ENCODE measurements at regions not wholly inside any gene's neighbourhood (a gene's known extent, or its start where the extent isn't known, plus 50 kb on each side); places are given as distances from the start of the nearest gene placed in this dataset.

- H2AFZ ChIP-seq (ENCODE audit: low read depth): no peak overlapping the region
Measured at GRCh38 chr20:12311094-12311865, 393.6 kb downstream of the BTBD3 start.

GRCh38 chr20:12315652-12316051 is 398.0 kb downstream of the BTBD3 start:
- Histone ChIP-seq H3K4me3 (IDR thresholded peaks at IDR 0.05; ENCODE audit: insufficient read depth, low read depth, low read length) (no peak overlapping the region), H3K79me2 (ENCODE audit: insufficient read depth, low read depth) (no peaks in the 10 kb centered on the region), H4K20me1 (ENCODE audit: insufficient read depth) (no peaks in the 10 kb centered on the region), H3K4me2 (no peak overlapping the region), H3K4me1 (ENCODE audit: low read depth, poor library complexity, severe bottlenecking) (peaks cover 30% of the 10 kb centered on the region), H3K9ac (no peak overlapping the region), H3K27ac (no peak overlapping the region), H3K36me3 (ENCODE audit: insufficient read depth) (no peaks in the 10 kb centered on the region), H3K27me3 (ENCODE audit: insufficient read depth, low read depth) (no peaks in the 10 kb centered on the region), H2AFZ (ENCODE audit: low read depth) (no peak overlapping the region)
- TF ChIP-seq CTCF (conservative IDR thresholded peaks at IDR 0.05; ENCODE audit: low read depth, low read length): no peak

More at GRCh38 chr20:12311094-12311865, 393.6 kb downstream of the BTBD3 start:
- Histone ChIP-seq H3K4me3 (IDR thresholded peaks at IDR 0.05; ENCODE audit: insufficient read depth, low read depth, low read length) (no peak overlapping the region), H3K79me2 (ENCODE audit: insufficient read depth, low read depth) (no peaks in the 10 kb centered on the region), H4K20me1 (ENCODE audit: insufficient read depth) (no peaks in the 10 kb centered on the region), H3K36me3 (ENCODE audit: insufficient read depth) (no peaks in the 10 kb centered on the region), H3K27ac (no peak overlapping the region), H3K4me1 (ENCODE audit: low read depth, poor library complexity, severe bottlenecking) (no peaks in the 10 kb centered on the region), H3K4me2 (no peak overlapping the region), H3K9ac (no peak overlapping the region), H3K27me3 (ENCODE audit: insufficient read depth, low read depth) (no peaks in the 10 kb centered on the region)
- TF ChIP-seq CTCF (conservative IDR thresholded peaks at IDR 0.05; ENCODE audit: low read depth, low read length): no peak

- H3K27me3 ChIP-seq (ENCODE audit: insufficient read depth, low read depth): no peaks in the 10 kb centered on the region
- H3K9ac ChIP-seq: no peak overlapping the region
- no peaks in the 10 kb centered on the region for H4K20me1 ChIP-seq (ENCODE audit: insufficient read depth)
- no peaks in the 10 kb centered on the region for H3K36me3 ChIP-seq (ENCODE audit: insufficient read depth)
- no peak overlapping the region for H3K27ac ChIP-seq
- no peak overlapping the region for H2AFZ ChIP-seq (ENCODE audit: low read depth)
- no peaks in the 10 kb centered on the region for H3K79me2 ChIP-seq (ENCODE audit: insufficient read depth, low read depth)
- H3K4me3 ChIP-seq (IDR thresholded peaks at IDR 0.05; ENCODE audit: insufficient read depth, low read depth, low read length): no peak overlapping the region
- TF ChIP-seq CTCF (conservative IDR thresholded peaks at IDR 0.05; ENCODE audit: low read depth, low read length): no peak
- H3K4me2 ChIP-seq: no peak overlapping the region
- peaks cover 31% of the 10 kb centered on the region for H3K4me1 ChIP-seq (ENCODE audit: low read depth, poor library complexity, severe bottlenecking)
Measured at GRCh38 chr20:12316794-12317193, 399.1 kb downstream of the BTBD3 start.

GRCh38 chr20:12317433-12317832 is 399.7 kb downstream of the BTBD3 start:
- no peak overlapping the region for H3K27ac ChIP-seq
- no peak overlapping the region for H3K4me3 ChIP-seq (IDR thresholded peaks at IDR 0.05; ENCODE audit: insufficient read depth, low read depth, low read length)
- no peak for TF ChIP-seq CTCF (conservative IDR thresholded peaks at IDR 0.05; ENCODE audit: low read depth, low read length)
- H3K9ac ChIP-seq: no peak overlapping the region
- no peaks in the 10 kb centered on the region for H3K27me3 ChIP-seq (ENCODE audit: insufficient read depth, low read depth)
- H4K20me1 ChIP-seq (ENCODE audit: insufficient read depth): no peaks in the 10 kb centered on the region
- H3K79me2 ChIP-seq (ENCODE audit: insufficient read depth, low read depth): no peaks in the 10 kb centered on the region
- H2AFZ ChIP-seq (ENCODE audit: low read depth): 0 out of 2 replicates have a peak overlapping the region, but pooled peaks have one; percentile 49
- peaks cover 37% of the 10 kb centered on the region for H3K4me1 ChIP-seq (ENCODE audit: low read depth, poor library complexity, severe bottlenecking)
- no peaks in the 10 kb centered on the region for H3K36me3 ChIP-seq (ENCODE audit: insufficient read depth)
- H3K4me2 ChIP-seq: peak overlapping the region; percentile 66; the same call in 1 of the 2 replicates

All from KMS-11 (cell line).